ENCODE measurements at regions not wholly inside any gene's neighbourhood (a gene's known extent, or its start where the extent isn't known, plus 50 kb on each side); places are given as distances from the start of the nearest gene placed in this dataset.
"Not testable (repeated sequence)": the region's sequence is repeated elsewhere in the genome, so short reads cannot be mapped to it uniquely, and the experiment has no call there.

DNA sequence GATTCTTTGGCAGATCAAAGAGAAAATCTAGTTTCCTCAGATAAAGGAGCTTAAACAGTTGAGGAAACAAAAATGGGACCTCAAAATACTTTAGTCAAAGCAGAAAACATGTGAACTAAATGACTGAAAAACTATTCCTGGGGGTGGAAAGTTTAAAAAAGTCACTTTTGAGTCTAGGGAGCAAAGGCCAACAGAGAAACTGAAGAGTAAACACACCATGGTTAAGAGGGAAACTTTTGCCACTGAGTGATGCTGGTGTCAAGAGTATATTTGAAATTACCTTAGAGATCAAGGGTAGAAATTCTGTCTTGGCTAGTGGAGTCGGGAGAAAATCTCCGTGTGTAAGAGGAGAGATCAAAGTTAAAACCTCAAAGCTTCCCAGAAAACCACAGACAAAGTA is 501.2 kb upstream of the ADGRL4 start:
- Histone ChIP-seq H3K4me1 (no peaks in the 10 kb centered on the region), H3K27ac (no peak overlapping the region), H3K4me3 (no peak overlapping the region), H3K9me3 (no peaks in the 10 kb centered on the region), H3K27me3 (no peaks in the 10 kb centered on the region), H3K36me3 (no peaks in the 10 kb centered on the region)
- TF ChIP-seq, protein P1, sequence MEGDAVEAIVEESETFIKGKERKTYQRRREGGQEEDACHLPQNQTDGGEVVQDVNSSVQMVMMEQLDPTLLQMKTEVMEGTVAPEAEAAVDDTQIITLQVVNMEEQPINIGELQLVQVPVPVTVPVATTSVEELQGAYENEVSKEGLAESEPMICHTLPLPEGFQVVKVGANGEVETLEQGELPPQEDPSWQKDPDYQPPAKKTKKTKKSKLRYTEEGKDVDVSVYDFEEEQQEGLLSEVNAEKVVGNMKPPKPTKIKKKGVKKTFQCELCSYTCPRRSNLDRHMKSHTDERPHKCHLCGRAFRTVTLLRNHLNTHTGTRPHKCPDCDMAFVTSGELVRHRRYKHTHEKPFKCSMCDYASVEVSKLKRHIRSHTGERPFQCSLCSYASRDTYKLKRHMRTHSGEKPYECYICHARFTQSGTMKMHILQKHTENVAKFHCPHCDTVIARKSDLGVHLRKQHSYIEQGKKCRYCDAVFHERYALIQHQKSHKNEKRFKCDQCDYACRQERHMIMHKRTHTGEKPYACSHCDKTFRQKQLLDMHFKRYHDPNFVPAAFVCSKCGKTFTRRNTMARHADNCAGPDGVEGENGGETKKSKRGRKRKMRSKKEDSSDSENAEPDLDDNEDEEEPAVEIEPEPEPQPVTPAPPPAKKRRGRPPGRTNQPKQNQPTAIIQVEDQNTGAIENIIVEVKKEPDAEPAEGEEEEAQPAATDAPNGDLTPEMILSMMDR (IDR thresholded peaks at IDR 0.05) = no peak
- no peak for TF ChIP-seq POLR2A (IDR thresholded peaks at IDR 0.05)
- DNase-seq = no peak

DNA sequence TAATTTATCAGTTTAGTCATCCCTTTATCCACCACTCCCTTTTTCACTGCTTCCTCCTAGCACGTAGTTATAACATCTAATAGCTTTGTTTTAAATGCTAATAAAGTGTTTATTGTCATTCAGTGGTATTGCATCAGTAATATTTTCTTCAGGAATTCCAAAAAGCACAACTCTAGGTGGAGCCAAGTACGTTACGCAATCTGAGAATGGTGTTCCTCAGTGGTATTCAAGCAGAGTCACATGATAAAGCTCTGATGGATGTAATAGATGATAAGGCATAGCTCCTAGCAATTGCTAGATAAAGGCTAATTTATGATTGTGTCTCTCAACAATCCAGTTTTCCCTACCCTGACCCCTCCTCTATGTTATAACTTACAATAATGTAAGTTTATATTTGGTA is 494.6 kb upstream of the ADGRL4 start:
- TF ChIP-seq, protein P1 (IDR thresholded peaks at IDR 0.05) = no peak
- no peak for TF ChIP-seq POLR2A (IDR thresholded peaks at IDR 0.05)
- Histone ChIP-seq H3K4me1 (no peaks in the 10 kb centered on the region), H3K4me3 (no peak overlapping the region), H3K27ac (no peak overlapping the region), H3K9me3 (no peaks in the 10 kb centered on the region), H3K36me3 (no peaks in the 10 kb centered on the region), H3K27me3 (no peaks in the 10 kb centered on the region)
- DNase-seq = no peak

DNA sequence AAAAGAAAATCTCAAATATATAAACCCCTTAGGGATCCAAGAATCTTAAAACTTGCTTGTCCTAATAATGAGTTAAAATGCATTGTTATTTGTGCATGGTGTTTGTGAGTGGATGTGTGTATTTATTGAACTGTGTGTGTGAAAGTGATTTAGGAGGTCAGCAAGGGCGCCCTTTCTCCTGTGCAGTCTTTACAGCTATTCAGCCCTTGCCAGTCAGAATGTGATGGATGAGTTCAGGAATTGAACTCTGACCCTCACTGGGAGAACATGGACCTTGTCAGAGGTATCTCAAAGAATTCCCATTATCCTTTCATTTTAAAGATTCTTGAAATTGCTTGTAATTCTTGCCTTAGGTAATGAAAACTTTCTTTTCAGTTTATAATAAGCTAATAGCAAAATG is 493.0 kb upstream of the ADGRL4 start:
- Histone ChIP-seq H3K9me3 (no peaks in the 10 kb centered on the region), H3K27me3 (no peaks in the 10 kb centered on the region), H3K36me3 (no peaks in the 10 kb centered on the region), H3K4me3 (no peak overlapping the region), H3K27ac (no peak overlapping the region), H3K4me1 (no peaks in the 10 kb centered on the region)
- no peak for TF ChIP-seq POLR2A (IDR thresholded peaks at IDR 0.05)
- TF ChIP-seq, protein P1 (IDR thresholded peaks at IDR 0.05) = no peak
- no peak for DNase-seq

DNA sequence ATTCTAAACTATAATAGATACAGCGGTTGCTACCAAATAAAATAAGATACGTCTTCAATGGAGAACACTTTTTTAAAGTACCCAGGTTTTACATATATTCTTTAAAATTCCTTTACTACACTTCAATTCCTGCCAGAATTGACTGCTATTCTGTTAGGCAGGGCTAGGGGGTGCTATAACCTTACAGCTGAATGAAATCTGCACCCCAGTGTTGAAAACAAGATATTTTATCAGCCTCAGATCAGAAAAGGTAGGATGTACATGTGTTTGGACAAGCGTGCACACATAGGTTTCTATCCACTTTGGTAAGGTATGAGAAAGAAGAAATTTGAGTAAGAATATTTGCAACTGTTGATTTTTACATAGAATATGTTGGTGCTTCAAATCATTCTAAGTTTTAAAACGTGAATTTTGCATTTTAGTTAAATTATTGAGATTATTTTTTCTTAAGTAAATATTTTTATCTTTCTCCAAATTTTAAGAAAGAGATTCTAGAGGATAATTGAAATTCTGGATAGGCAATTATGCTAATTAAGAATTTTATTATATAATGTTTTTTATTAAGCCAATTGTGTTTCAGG is 490.8 kb upstream of the ADGRL4 start:
- Histone ChIP-seq H3K9me3 (no peaks in the 10 kb centered on the region), H3K27me3 (no peaks in the 10 kb centered on the region), H3K27ac (no peak overlapping the region), H3K4me1 (no peaks in the 10 kb centered on the region), H3K36me3 (no peaks in the 10 kb centered on the region), H3K4me3 (no peak overlapping the region)
- DNase-seq = no peak
- TF ChIP-seq POLR2A (IDR thresholded peaks at IDR 0.05) = no peak
- TF ChIP-seq, protein P1 (IDR thresholded peaks at IDR 0.05) = peak in 3 of 6 experiments; percentile 42 to 46 (median 43)

DNA sequence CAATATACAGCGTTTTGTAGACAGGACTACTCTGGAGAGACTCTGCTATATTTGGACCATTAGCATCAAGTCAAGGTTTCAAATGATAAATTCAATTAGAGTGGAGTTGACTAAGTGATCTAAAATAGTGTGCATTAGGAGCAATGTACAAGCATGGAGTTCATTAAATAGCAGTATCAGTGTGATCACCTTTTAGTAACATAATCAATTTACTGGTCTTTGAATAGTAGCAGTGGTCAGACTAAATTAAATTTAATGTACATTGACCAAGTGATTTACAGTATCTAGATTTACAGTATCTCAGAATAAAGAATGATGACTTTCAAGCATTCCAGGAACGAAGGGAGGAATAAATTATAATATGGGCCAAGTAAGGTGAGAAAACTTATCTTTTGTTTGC is 489.6 kb upstream of the ADGRL4 start:
- no peaks in the 10 kb centered on the region for H3K27me3 ChIP-seq
- H3K9me3 ChIP-seq = no peaks in the 10 kb centered on the region
- H3K27ac ChIP-seq = no peak overlapping the region
- H3K4me3 ChIP-seq = no peak overlapping the region
- no peak for TF ChIP-seq POLR2A (IDR thresholded peaks at IDR 0.05)
- TF ChIP-seq, protein P1 (IDR thresholded peaks at IDR 0.05) = no peak
- H3K4me1 ChIP-seq = no peaks in the 10 kb centered on the region
- DNase-seq = no peak
- H3K36me3 ChIP-seq = no peaks in the 10 kb centered on the region

DNA sequence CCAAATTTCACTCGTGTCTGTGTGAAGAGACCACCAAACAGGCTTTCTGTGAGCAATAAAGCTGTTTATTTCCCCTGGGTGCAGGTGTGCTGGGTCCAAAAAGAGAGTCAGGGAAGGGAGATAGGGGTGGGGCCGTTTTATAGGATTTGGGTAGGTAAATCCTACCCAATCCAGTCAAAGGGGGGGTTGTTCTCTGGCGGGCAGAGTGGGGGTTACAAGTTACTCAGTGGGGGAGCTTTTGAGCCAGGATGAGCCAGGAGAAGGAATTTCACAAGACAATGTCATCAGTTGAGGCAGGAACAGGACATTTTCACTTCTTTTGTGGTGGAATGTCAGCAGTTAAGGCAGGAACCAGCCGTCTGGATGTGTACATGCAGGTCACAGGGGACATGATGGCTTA is 487.2 kb upstream of the ADGRL4 start:
- not testable (repeated sequence) for H3K27me3 ChIP-seq, DNase-seq, H3K36me3 ChIP-seq, H3K9me3 ChIP-seq, H3K27ac ChIP-seq, H3K4me1 ChIP-seq, H3K4me3 ChIP-seq

DNA sequence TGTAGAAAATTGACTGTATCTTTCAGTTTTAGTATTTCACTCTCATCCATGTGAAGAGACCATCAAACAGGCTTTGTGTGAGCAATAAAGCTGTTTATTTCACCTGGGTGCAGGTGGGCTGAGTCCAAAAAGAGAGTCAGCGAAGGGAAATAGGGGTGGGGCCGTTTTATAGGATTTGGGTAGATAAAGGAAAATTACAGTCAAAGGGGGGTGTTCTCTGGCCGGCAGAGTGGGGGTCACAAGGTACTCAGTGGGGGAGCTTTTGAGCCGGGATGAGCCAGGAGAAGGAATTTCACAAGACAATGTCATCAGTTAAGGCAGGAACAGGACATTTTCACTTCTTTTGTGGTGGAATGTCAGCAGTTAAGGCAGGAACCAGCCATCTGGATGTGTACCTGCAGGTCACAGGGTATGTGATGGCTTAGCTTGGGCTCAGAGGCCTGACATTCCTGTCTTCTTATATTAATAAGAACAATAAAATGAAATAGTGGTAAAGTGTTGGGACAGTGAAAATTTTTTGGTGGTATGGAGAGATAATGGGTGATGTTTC is 482.1 kb upstream of the ADGRL4 start:
- H3K4me1 ChIP-seq, H3K4me3 ChIP-seq, H3K9me3 ChIP-seq, DNase-seq, H3K27me3 ChIP-seq, H3K36me3 ChIP-seq, H3K27ac ChIP-seq: not testable (repeated sequence)
